Effector CD8-positive, alpha-beta T cell (primary cell): ENCODE measurements at regions not wholly inside any gene's neighbourhood (a gene's known extent, or its start where the extent isn't known, plus 50 kb on each side); places are given as distances from the start of the nearest gene placed in this dataset.

Experiments
- DNase-seq: peaks from one replicate; lab custom pipeline; 2025; lab: John Stamatoyannopoulos, UW

DNA sequence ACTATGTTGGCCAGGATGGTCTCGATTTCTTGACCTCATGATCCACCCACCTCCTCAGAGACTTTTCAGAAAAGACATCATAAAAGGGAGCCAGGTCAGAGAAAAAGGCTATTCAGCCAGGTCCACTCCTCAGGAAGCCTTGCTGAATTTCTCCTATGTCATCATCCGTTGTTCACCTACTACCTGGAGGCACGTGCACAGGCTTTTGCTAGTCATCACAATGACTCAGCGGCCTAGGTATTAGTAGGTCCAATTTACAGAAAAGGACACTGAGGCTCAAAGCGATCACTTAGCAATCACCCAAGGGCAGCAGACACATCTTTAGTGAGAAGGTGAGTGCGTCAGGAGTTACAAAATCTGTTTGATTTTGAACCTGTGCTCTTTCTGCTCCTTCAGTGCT is 72.3 kb upstream of the RAD23B start:
- DNase-seq, result no peak

DNA sequence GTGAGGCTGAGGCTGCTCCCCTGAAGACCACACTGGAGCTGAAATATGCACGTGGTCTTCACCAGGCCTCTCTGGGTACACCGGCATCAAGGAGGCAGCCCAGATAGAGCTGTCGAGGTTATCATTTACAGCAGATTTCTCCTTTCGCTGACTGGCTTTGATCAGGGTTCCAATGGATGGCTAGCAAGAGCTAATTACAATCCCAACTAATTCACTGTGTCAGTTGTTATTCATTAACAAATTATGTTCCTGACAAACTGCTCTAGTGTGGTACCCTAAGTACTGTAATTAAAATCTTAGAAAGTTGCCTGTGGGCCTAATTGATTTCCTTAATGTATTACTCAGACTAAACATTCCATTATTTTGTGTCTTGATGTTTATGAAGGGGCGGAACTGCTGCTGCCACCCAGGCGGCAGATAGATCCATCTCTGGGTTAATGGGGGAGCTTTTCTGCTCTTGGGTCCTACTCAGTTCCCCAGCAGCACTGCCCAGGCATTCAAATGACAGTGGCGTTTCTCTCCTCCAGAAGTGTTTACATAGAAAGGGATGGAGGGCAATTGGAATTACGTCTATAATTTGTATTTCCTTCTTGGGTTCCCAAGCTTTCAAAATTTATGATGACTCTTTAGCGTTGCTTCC is 71.7 kb upstream of the RAD23B start:
- no peak for DNase-seq

DNA sequence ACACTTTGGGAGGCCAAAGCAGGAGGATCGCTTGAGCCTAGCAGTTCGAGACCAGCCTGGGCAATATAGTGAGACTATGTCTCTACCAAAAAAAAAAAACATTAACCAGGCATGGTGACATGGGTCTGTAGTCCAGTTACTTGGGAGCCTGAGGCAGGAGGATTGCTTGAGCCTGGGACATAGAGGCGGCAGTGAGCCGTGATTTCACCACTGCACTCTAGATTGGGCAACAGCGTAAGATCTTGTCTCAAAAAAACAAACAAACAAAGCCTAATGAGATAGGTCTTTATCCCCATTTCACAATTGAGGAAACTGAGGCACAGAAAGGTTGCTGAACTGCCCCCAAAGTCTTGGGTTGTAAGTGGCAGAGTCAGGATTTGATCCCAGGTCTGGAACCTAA is 70.5 kb upstream of the RAD23B start:
- no peak for DNase-seq

DNA sequence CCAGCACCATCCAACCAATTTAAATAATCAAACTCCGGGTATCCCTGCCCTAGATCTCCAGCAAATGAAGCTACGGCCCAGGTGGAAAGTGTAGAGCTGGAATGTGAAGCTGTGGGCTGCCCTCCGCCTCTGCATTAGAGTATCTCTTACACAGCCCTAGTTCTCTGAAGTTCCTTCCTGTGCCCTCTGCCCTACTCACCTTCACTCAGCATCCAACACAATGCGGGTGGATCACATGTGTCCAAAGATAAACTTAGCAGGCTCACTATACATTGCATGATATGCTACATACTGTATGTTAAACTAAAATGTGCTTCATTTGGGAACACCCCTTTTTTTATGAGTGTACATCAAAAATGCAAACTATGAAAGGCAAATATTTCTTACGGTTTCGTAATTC is 70.0 kb upstream of the RAD23B start:
- no peak for DNase-seq

DNA sequence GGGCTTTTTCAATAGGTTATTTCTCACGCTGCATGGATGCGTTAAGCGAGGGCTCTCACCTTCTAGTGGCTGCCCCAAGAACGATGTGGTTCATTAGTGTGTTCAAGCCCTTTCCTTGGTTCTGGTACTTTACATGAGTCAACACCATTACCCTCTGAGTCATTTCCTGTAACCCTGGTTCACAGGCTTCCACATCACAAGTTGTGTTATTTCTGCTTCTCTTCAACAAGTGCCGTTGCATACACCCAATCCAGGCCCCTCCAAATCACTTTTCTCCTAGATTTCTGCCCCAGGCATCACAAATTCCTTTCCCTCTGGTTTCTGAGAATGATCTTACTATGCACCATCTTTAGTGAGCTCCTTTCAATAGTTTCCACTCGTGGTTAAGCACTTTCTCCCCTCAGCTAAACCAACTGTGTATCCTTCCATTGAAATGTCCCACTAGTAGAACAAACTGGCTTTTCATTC is 69.5 kb upstream of the RAD23B start:
- no peak for DNase-seq

DNA sequence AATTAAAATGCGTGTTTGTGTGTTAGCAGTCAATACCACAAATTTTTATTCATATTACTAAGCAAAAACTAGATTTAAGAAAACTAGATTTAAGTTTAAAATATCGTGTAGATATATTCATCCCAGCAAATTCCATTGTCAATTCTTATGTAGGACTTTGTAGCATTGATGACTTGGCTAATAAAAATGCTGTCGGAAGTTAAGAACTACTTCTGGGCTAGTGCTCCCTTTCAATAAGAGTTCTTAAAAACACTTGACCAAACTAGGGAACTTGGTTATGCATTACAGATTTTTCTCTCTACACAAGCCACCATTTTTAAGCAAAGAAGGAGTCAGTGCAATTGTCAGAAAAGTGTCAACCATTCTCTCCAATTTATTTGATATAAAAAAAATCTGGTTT is 68.7 kb upstream of the RAD23B start:
- DNase-seq, result no peak

DNA sequence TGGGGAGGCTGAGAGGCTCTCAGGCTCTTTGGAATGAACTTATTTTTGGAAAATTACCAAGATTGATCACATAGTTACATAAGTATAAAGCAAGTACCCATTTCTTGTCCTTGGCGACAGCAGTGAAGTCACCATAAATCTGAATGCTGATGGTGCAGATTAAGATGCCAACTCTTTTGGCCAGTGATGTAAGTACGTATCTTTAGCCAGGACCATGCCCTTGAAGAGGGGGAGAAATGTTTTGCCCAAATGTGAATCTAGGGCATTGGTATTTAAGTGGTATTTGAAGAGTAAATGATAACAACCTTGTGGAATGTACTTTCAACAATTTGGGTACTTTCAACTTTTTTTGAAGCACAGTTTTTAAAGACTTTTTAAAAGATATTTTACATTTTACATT is 68.2 kb upstream of the RAD23B start:
- DNase-seq, result no peak

DNA sequence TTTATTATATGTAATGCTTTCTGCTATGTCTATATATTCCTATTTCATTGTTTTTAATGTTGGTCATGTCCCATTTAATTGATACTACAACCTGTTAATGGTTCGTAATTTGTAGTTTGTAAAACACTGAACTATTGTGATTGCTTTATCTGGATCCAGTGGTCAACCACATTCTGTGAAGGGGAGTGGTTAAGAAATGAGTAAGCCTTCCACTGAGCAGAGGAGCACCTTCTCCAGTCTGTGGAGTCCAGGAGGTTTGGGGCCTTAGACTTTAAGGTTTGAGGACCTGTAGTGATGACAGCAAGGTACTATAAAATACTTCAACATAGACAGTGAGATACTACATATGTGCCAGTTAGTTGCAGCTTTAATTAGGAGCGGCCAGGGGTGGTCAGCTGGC is 67.7 kb upstream of the RAD23B start:
- no peak for DNase-seq

DNA sequence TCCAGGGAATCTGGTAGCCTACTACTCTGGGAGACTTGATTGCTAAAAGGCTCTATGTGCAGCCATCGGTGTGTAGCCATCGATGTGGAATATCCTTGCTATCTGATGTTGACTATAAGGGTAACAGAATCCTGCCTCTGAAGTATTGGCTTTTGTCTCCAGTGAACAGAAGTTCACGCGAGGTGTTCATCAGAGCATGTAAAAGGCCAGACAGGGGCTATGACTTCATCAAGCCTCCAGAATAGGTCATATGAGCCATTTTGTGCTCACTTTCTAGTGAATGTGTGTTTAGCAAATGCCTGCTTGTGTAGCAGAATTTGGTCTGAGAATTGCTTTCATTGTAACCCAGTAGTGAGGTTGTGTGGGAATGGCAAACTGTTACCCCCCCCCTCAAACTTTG is 66.8 kb upstream of the RAD23B start:
- no peak for DNase-seq

DNA sequence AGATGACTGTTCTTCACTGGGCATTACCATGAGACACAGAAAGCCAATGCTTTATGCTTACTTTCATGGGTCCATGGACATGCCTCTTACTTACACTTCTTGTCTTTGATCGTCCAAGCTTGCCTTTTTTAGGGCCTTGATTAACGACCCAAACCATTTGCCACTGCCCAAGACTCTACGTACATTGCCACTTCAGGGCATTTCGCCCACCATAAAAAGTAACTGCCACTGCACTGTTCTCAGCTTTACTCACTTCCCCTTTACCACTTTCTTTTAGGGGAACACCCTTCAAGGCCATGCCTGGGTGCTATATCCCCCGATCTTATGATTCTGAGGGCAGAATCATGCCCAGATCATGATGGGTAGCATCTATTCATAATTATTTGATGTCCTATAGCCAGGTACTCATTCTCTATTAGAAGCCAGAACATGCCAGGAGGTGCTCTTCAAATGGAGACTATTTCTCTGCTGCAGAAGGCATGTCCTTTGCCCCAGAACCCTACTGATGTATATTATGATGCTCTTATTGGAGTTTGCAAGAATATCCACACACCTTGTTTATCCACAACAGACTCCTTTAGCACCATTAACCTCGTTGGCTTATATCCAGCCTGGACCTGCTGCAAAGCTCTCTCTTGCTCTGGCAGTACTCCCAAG is 64.1 kb upstream of the RAD23B start:
- no peak for DNase-seq

DNA sequence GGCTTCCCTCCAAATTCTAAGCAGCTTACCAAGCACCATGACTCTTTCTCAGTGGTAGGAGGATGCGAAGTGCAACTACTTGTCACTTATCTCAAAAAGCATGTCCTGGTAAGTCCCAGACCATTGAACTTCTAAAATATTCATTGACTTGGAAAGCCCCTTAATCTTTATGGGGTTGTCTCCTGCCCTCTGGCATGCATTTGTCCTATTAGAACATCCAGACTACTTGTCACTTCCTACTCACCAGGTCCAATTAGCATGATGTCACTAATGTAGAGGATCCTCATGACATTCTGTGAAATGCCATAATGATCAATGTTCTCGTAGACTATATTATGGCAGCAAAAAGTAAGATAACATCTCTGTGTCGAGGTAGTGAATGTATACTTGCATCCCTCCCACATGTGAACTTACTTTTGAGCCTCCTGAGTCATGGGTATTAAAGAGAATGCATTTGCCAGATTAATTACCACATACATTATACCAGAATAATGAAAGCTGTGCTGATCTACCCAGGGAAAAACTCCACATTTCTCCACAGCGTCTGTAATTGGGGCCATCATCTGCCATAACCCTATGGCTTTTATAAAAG is 63.5 kb upstream of the RAD23B start:
- no peak for DNase-seq

DNA sequence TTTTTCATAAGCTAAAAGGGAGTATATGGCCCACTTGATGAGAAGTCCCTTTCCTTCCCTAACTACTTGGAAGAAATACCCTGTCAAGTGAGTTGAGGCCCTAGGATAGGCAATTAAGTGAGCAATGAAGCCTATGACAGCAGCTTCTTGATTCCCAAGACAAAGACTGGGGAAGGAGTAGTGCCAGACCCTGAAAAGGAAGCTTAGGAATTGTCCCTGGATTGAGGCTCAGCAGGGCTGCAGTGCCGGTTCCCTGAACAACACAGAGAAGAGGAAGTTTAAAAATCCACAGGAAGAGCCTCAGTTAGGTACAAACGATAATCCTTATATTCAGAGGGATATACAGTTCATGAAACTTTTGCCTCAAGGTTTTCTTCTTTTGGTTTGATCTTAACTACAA is 61.8 kb upstream of the RAD23B start:
- DNase-seq, result no peak

DNA sequence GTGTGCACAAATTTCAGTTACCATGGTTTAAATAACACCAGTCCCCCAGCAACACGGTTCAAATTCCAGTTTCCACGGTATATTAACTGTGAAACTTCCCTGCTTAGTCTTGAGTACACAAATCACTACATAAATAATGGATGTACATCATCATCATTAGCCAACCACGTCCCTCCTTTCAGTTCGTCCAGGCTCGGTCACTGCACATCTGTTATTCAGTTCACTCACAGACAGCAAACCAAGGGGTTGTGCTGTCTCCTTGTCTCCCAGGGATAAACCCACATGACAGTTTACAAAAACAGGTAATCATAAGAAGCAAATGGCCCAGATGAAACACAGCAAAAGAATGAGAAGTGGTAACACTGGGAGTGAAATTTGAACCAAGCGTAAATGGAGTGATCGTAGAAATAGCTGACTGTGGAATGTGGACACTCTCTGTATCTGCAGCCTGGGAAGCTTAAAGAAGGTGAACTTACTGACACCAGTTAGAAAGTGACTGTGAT is 61.0 kb upstream of the RAD23B start:
- DNase-seq, result no peak

DNA sequence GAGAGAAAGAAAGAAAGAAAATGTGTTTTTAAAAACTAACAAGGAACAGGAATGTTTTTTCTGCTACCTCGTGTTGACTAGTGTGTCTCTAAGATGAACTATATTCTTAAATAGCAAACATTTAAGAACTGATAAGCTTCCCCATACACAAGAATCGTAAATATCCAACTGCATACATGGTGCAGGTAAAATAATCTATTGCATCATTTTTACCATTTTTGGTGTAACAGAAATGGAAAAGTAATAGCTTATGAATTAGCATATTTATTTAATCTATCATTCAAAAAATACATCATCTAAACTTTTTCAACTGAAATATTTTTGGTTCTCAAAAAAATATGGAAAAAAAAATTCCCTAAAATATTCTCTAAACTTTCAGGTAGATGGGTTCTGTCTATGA is 59.7 kb upstream of the RAD23B start:
- DNase-seq, result no peak

DNA sequence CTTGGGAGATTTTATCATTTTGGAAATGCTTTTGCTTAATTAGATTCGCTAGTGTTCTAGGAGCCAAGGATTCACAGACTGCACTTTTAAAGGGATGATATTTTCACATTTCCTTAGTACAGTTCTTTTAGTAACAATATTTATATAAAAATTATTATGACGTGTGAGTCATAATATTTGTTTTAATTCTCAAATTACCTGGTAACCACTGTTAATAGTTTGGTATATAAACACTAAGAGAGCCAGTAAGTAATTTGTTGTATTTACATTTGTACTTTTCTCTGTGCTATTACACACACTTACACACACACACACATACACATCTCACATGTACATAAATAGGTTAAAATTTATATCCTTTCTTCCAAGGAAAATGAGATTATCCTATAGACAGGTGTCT is 58.8 kb upstream of the RAD23B start:
- DNase-seq, result no peak

DNA sequence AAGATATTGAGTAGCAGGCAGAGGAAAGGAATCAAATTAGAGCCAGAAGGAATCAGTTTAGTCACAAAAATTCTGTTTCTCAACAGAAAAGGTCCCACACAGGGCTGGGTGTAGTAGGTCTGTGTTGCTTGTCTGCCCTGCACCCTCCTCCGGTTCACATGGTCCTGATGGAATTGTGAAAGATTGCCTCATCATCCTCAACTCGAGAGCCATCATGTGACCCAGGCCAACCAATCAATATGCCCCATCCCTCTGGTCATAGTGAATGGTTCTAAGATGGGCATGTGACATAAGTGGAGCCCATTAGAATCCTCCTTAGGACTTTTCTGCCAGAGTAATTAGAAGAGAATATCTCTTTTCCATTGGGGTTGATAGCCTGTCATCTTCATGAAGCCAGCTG is 56.7 kb upstream of the RAD23B start:
- DNase-seq, result no peak

DNA sequence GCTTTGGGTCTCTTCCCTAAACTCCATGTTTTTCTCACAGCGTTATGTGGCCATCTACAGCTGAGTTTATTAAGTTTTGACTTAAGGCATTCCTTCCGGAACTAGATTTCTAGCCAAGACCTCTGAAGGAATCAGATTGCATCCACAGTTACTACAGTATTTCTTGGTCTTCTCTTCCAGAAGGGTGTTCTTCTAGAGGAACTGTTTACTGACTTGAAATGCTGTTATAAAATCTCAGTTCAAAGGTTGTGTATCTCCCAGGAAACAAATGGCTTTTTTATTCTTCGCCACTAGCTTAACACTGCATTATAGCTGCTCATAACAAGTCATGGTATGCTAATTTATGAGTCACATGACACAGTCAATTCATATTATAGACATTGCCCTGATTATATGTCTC is 55.3 kb upstream of the RAD23B start:
- no peak for DNase-seq

DNA sequence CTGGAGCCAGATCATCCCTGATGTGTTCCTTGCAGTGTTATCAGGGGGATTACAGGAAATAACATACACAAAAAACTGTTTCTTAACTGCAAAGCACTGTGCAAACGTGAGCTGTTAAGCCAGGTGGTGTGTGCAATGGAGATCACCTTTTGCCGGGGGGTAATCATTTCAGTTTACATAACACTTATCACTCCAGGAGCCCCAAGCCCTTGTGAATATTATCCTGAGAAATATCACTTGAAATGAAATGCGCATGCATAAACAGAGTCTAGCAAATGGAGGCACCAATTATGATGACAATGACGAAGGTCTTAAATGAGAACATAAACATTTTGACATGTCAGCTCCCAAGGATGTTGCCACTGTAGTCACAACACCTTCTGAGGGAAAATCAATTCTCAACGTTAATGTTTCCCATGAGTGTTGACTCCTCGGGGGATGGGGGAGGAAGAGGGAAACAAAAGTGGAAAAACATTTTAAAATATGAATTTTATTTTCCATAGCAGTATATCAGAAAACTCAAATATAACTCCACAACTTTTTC is 54.5 kb upstream of the RAD23B start:
- DNase-seq, result no peak

DNA sequence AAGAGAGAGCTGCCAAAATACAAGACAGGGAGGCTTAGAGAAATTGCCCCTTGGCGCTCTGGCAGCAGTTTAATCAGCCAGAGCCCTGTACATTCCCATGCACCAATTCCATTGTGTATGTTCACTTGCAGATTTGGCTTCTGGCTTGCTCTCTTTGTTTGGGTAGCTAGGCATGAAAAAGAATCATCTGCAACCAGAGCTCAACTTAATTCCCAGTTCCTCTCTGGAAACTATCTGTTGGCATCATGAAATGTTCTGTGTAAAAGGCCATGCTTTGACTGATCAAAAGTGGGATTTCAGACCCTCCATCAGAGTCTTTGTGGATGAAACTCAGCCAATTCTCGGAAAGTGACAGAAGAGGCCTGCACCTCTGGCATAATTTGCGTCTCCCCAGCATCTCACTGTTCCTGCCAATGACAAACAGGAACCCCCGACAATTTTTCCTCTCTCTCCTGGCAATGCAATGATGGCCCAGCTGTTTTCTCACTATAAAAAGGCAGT is 53.8 kb upstream of the RAD23B start:
- DNase-seq, result no peak
